ENCODE measurements at regions not wholly inside any gene's neighbourhood (a gene's known extent, or its start where the extent isn't known, plus 50 kb on each side); places are given as distances from the start of the nearest gene placed in this dataset.

- no peak overlapping the region for H3K4me2 ChIP-seq (ENCODE audit: low read length)
- no peak for TF ChIP-seq CTCF (IDR thresholded peaks at IDR 0.05)
These were observed 121.1 kb downstream of the DDX1 start for GRCh38 chr2:15712551-15713342.

GRCh38 chr2:15713475-15713874 is 121.8 kb downstream of the DDX1 start:
- no peaks in the 10 kb centered on the region for H3K4me1 ChIP-seq
- no peak overlapping the region for H2AFZ ChIP-seq
- no peak overlapping the region for H3K4me2 ChIP-seq (ENCODE audit: low read length)
- H3K4me3 ChIP-seq (ENCODE audit: low read depth, low read length), result no peak overlapping the region
- no peaks in the 10 kb centered on the region for H3K27me3 ChIP-seq (ENCODE audit: control insufficient read depth, insufficient read depth, low read length)
- H3K27ac ChIP-seq, result no peak overlapping the region
- H3K79me2 ChIP-seq, result no peaks in the 10 kb centered on the region
- TF ChIP-seq CTCF (IDR thresholded peaks at IDR 0.05), result no peak
- H3K9me3 ChIP-seq (ENCODE audit: control insufficient read depth, low read length), result no peaks in the 10 kb centered on the region
- no peak overlapping the region for H3K9ac ChIP-seq
- no peaks in the 10 kb centered on the region for H3K36me3 ChIP-seq (ENCODE audit: control insufficient read depth, insufficient read depth, low read length)

More at GRCh38 chr2:15712551-15713342, 121.1 kb downstream of the DDX1 start:
- Histone ChIP-seq H3K79me2 (no peaks in the 10 kb centered on the region), H3K27ac (no peak overlapping the region), H3K9me3 (ENCODE audit: control insufficient read depth, low read length) (no peaks in the 10 kb centered on the region), H3K27me3 (ENCODE audit: control insufficient read depth, insufficient read depth, low read length) (no peaks in the 10 kb centered on the region), H3K9ac (no peak overlapping the region), H2AFZ (no peak overlapping the region), H3K4me3 (ENCODE audit: low read depth, low read length) (no peak overlapping the region), H3K36me3 (ENCODE audit: control insufficient read depth, insufficient read depth, low read length) (no peaks in the 10 kb centered on the region), H3K4me1 (no peaks in the 10 kb centered on the region)

GRCh38 chr2:15714002-15714401 is 122.3 kb downstream of the DDX1 start:
- Histone ChIP-seq H3K4me1 (no peaks in the 10 kb centered on the region), H3K4me3 (ENCODE audit: low read depth, low read length) (no peak overlapping the region), H3K27ac (no peak overlapping the region), H3K9ac (no peak overlapping the region), H3K36me3 (ENCODE audit: control insufficient read depth, insufficient read depth, low read length) (no peaks in the 10 kb centered on the region), H3K79me2 (no peaks in the 10 kb centered on the region), H3K4me2 (ENCODE audit: low read length) (no peak overlapping the region), H3K27me3 (ENCODE audit: control insufficient read depth, insufficient read depth, low read length) (no peaks in the 10 kb centered on the region), H3K9me3 (ENCODE audit: control insufficient read depth, low read length) (no peaks in the 10 kb centered on the region), H2AFZ (no peak overlapping the region)
- TF ChIP-seq CTCF (IDR thresholded peaks at IDR 0.05), result no peak

- no peak overlapping the region for H3K4me3 ChIP-seq (ENCODE audit: low read depth, low read length)
- H3K4me1 ChIP-seq, result no peaks in the 10 kb centered on the region
- H3K27me3 ChIP-seq (ENCODE audit: control insufficient read depth, insufficient read depth, low read length), result no peaks in the 10 kb centered on the region
- H3K27ac ChIP-seq, result no peak overlapping the region
- no peak for TF ChIP-seq CTCF (IDR thresholded peaks at IDR 0.05)
- H3K36me3 ChIP-seq (ENCODE audit: control insufficient read depth, insufficient read depth, low read length), result no peaks in the 10 kb centered on the region
- H3K79me2 ChIP-seq, result no peaks in the 10 kb centered on the region
- no peaks in the 10 kb centered on the region for H3K9me3 ChIP-seq (ENCODE audit: control insufficient read depth, low read length)
- no peak overlapping the region for H3K4me2 ChIP-seq (ENCODE audit: low read length)
- H2AFZ ChIP-seq, result no peak overlapping the region
- no peak overlapping the region for H3K9ac ChIP-seq
These were observed 122.9 kb downstream of the DDX1 start for GRCh38 chr2:15714609-15715008.

- H3K9me3 ChIP-seq (ENCODE audit: control insufficient read depth, low read length), result no peaks in the 10 kb centered on the region
- TF ChIP-seq CTCF (IDR thresholded peaks at IDR 0.05), result no peak
- H3K27me3 ChIP-seq (ENCODE audit: control insufficient read depth, insufficient read depth, low read length), result no peaks in the 10 kb centered on the region
- no peak overlapping the region for H3K4me3 ChIP-seq (ENCODE audit: low read depth, low read length)
- H3K4me1 ChIP-seq, result no peaks in the 10 kb centered on the region
- H3K4me2 ChIP-seq (ENCODE audit: low read length), result no peak overlapping the region
- H3K79me2 ChIP-seq, result no peaks in the 10 kb centered on the region
- no peaks in the 10 kb centered on the region for H3K36me3 ChIP-seq (ENCODE audit: control insufficient read depth, insufficient read depth, low read length)
- H3K9ac ChIP-seq, result no peak overlapping the region
- no peak overlapping the region for H3K27ac ChIP-seq
- H2AFZ ChIP-seq, result no peak overlapping the region
These were observed 123.9 kb downstream of the DDX1 start for GRCh38 chr2:15715596-15715995.
